Activated CD4-positive, alpha-beta T cell treated with anti-CD3 and anti-CD28 coated beads, Interleukin-2, amount 10 ng/mL, durations not matched to agents 7 days and 5 days (primary cell): ENCODE measurements at regions not wholly inside any gene's neighbourhood (a gene's known extent, or its start where the extent isn't known, plus 50 kb on each side); places are given as distances from the start of the nearest gene placed in this dataset.

Experiments
- CTCF ChIA-PET: fragments of 350-600 bp; sonication (Branson Sonifier 250); formaldehyde crosslinking; loops from one replicate; lab custom pipeline; 2021; ENCODE audit warnings: antibody characterized with exemption; lab: Charles Lee
- POLR2A ChIA-PET: fragments of 350-600 bp; sonication (Branson Sonifier 250); formaldehyde crosslinking; loops from one replicate; lab custom pipeline; 2021; ENCODE audit warnings: antibody characterized with exemption; lab: Charles Lee
- DNase-seq: peaks from one replicate; pipeline ENCODE4 v3.0.0-alpha.2; 2020
- H3K27ac Mint-ChIP-seq: one replicate; pipeline ENCODE4 v1.8.0; 2021; ENCODE audit warnings: mild to moderate bottlenecking, moderate library complexity, mixed read lengths
- H3K27me3 Mint-ChIP-seq: one replicate; pipeline ENCODE4 v1.8.0; 2021; ENCODE audit warnings: mixed read lengths
- H3K36me3 Mint-ChIP-seq: one replicate; pipeline ENCODE4 v1.8.0; 2021; ENCODE audit warnings: low read depth, mixed read lengths
- H3K4me1 Mint-ChIP-seq: one replicate; pipeline ENCODE4 v1.8.0; 2021; ENCODE audit warnings: mixed read lengths
- H3K4me3 Mint-ChIP-seq: one replicate; pipeline ENCODE4 v1.8.0; 2021; ENCODE audit warnings: mild to moderate bottlenecking, moderate library complexity, mixed read lengths
- H3K9me3 Mint-ChIP-seq: one replicate; pipeline ENCODE4 v1.8.0; 2021; ENCODE audit warnings: mixed read lengths

- peaks cover 2% of the 10 kb centered on the region for H3K27me3 Mint-ChIP-seq
- CTCF ChIA-PET, result no interaction called here
- DNase-seq, result no peak
- no peaks in the 10 kb centered on the region for H3K9me3 Mint-ChIP-seq
- H3K4me3 Mint-ChIP-seq, result no peak overlapping the region
- H3K27ac Mint-ChIP-seq, result no peak overlapping the region
- no peaks in the 10 kb centered on the region for H3K36me3 Mint-ChIP-seq
- no peaks in the 10 kb centered on the region for H3K4me1 Mint-ChIP-seq
- POLR2A ChIA-PET, result no interaction called here
Observed at GRCh38 chr13:97616385-97616784, 182.4 kb downstream of the RAP2A start.

GRCh38 chr13:97621025-97621424 is 187.1 kb downstream of the RAP2A start:
- Mint-ChIP-seq H3K9me3 (no peaks in the 10 kb centered on the region), H3K27me3 (peaks cover 2% of the 10 kb centered on the region), H3K4me3 (no peak overlapping the region), H3K27ac (no peak overlapping the region), H3K4me1 (no peaks in the 10 kb centered on the region), H3K36me3 (no peaks in the 10 kb centered on the region)
- ChIA-PET POLR2A (no interaction called here), CTCF (no interaction called here)
- no peak for DNase-seq

- H3K27me3 Mint-ChIP-seq, result peaks cover 2% of the 10 kb centered on the region
- CTCF ChIA-PET, result no interaction called here
- H3K36me3 Mint-ChIP-seq, result no peaks in the 10 kb centered on the region
- H3K27ac Mint-ChIP-seq, result no peak overlapping the region
- POLR2A ChIA-PET, result no interaction called here
- no peak overlapping the region for H3K4me3 Mint-ChIP-seq
- DNase-seq, result no peak
- H3K9me3 Mint-ChIP-seq, result no peaks in the 10 kb centered on the region
- no peaks in the 10 kb centered on the region for H3K4me1 Mint-ChIP-seq
Observed at GRCh38 chr13:97621631-97622030, 187.7 kb downstream of the RAP2A start.

DNA sequence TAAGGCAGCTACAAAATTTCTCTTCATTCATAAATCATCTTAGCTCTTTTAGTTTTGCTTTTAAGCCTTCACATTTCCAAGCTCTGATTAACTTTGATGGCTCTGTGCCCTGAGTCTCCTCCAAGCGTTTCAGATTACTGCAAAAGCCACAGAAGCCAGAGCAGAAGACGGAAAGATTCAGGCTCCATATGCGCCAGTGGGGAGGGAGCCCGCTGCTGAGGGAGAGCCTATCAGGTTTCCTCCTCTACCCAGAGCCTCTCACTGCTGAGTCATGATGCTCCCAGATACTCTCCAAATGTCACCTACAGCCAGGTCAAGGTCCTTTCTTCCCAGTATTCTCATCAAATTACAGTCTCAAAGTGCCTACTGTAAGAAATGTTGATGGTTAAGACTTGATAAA is 193.6 kb downstream of the RAP2A start:
- Mint-ChIP-seq H3K36me3 (no peaks in the 10 kb centered on the region), H3K4me3 (no peak overlapping the region), H3K27ac (no peak overlapping the region), H3K27me3 (peaks cover 7% of the 10 kb centered on the region), H3K9me3 (no peaks in the 10 kb centered on the region), H3K4me1 (no peaks in the 10 kb centered on the region)
- ChIA-PET CTCF (no interaction called here), POLR2A (no interaction called here)
- no peak for DNase-seq

DNA sequence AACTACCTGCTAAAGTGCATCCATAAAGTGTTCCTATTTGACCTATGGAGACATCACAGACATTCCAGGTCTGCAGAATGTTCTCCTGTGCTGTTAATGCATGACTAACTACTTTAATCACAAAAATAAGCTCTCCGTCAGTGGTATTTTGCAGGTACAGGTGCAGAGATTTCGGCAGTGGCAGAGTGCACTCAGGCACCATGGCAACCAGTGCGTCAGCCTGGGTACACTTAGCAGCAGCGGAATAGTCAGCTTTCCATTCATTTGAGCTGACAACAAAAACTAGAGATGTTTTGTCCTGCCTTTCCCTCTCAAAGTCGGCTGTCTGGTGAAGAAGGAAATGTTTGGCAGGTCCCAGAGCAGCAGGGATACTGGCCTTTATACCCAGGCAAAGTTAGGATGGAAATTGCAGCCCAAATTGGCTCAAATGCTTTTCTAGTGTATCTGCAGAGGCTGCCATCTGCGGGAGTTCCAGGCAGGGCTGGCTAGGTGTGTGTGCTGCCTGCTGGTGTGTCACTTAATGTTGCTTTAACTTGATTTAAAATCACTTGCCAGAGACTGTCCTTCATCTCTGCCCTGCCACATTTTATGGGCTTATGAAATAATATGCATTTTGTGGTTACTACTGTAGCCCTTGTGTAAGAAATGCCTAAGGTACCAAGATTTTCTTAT is 195.8 kb downstream of the RAP2A start:
- DNase-seq, result no peak
- H3K9me3 Mint-ChIP-seq, result no peaks in the 10 kb centered on the region
- H3K27me3 Mint-ChIP-seq, result peaks cover 7% of the 10 kb centered on the region
- H3K4me1 Mint-ChIP-seq, result no peaks in the 10 kb centered on the region
- no peak overlapping the region for H3K27ac Mint-ChIP-seq
- POLR2A ChIA-PET, result no interaction called here
- no peak overlapping the region for H3K4me3 Mint-ChIP-seq
- CTCF ChIA-PET, result no interaction called here
- no peaks in the 10 kb centered on the region for H3K36me3 Mint-ChIP-seq

GRCh38 chr13:97630725-97631124 is 196.8 kb downstream of the RAP2A start:
- no peaks in the 10 kb centered on the region for H3K36me3 Mint-ChIP-seq
- peaks cover 7% of the 10 kb centered on the region for H3K27me3 Mint-ChIP-seq
- CTCF ChIA-PET, result interaction anchor here (0.9 kb wide), 1 partner anchor 11 kb away, joined by 3 read pairs; no protein-coding TSS in a partner anchor
- no peak overlapping the region for H3K4me3 Mint-ChIP-seq
- no peak for DNase-seq
- H3K4me1 Mint-ChIP-seq, result no peaks in the 10 kb centered on the region
- POLR2A ChIA-PET, result no interaction called here
- no peak overlapping the region for H3K27ac Mint-ChIP-seq
- H3K9me3 Mint-ChIP-seq, result no peaks in the 10 kb centered on the region

GRCh38 chr13:97631158-97631557 is 197.2 kb downstream of the RAP2A start:
- ChIA-PET CTCF (interaction anchor here (0.9 kb wide), 1 partner anchor 11 kb away, joined by 3 read pairs; no protein-coding TSS in a partner anchor), POLR2A (no interaction called here)
- no peaks in the 10 kb centered on the region for H3K4me1 Mint-ChIP-seq
- no peak overlapping the region for H3K27ac Mint-ChIP-seq
- H3K36me3 Mint-ChIP-seq, result no peaks in the 10 kb centered on the region
- no peaks in the 10 kb centered on the region for H3K9me3 Mint-ChIP-seq
- peaks cover 7% of the 10 kb centered on the region for H3K27me3 Mint-ChIP-seq
- no peak overlapping the region for H3K4me3 Mint-ChIP-seq
- DNase-seq, result no peak

DNA sequence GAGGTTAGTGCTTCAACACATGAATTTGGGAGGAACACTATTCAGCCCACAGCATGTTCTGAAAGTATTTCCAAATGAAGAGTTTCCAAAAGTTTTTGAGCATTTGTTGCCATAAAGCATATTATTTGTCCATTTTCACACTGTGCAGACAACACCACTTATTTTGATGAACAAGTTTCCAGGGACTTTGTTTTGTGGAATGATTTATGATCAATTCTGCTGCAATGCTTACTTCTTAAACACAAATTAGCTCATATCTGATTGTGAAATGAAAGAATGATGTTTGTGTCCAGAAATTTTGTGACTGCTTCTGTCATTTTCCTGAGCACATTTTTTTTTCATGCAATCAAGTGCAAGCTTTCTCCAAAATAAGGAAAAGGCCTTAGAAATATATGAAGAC is 205.3 kb downstream of the RAP2A start:
- Mint-ChIP-seq H3K9me3 (no peaks in the 10 kb centered on the region), H3K27me3 (no peaks in the 10 kb centered on the region), H3K4me1 (no peaks in the 10 kb centered on the region), H3K27ac (no peak overlapping the region), H3K4me3 (no peak overlapping the region), H3K36me3 (no peaks in the 10 kb centered on the region)
- ChIA-PET POLR2A (interaction anchor here (0.6 kb wide), 1 partner anchor 479 kb away, joined by 3 read pairs; no protein-coding TSS in a partner anchor), CTCF (no interaction called here)
- DNase-seq, result no peak

GRCh38 chr13:97640268-97640667 is 206.3 kb downstream of the RAP2A start:
- DNase-seq, result no peak
- Mint-ChIP-seq H3K27ac (no peak overlapping the region), H3K27me3 (no peaks in the 10 kb centered on the region), H3K4me3 (no peak overlapping the region), H3K4me1 (no peaks in the 10 kb centered on the region), H3K36me3 (no peaks in the 10 kb centered on the region), H3K9me3 (no peaks in the 10 kb centered on the region)
- POLR2A ChIA-PET, result no interaction called here
- CTCF ChIA-PET, result interaction anchor here (0.6 kb wide), 2 partner anchors 105 to 609 kb away, joined by 3 to 4 read pairs; no protein-coding TSS in a partner anchor

- no peak overlapping the region for H3K4me3 Mint-ChIP-seq
- CTCF ChIA-PET, result no interaction called here
- H3K4me1 Mint-ChIP-seq, result no peaks in the 10 kb centered on the region
- H3K36me3 Mint-ChIP-seq, result no peaks in the 10 kb centered on the region
- H3K27me3 Mint-ChIP-seq, result no peaks in the 10 kb centered on the region
- no peak for DNase-seq
- no peak overlapping the region for H3K27ac Mint-ChIP-seq
- POLR2A ChIA-PET, result no interaction called here
- no peaks in the 10 kb centered on the region for H3K9me3 Mint-ChIP-seq
Observed at GRCh38 chr13:97648171-97648880, 214.4 kb downstream of the RAP2A start.

DNA sequence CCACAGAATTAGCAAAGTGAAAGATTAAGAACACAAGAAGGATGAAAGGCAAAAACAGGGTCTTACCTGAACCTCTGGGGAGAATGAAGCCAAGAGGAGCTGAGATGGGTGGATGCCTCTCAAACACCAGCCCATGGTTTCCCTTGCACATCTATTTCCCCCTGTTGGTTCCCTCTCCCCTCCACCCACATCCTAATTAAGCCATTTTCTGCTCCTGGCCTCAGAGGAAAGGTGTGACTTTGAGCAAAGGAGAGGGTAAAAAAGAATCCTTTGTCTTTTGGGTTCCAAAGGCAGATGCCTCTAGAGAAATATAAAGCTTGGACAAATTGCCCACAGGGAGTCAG is 214.9 kb downstream of the RAP2A start:
- Mint-ChIP-seq H3K27me3 (no peaks in the 10 kb centered on the region), H3K9me3 (no peaks in the 10 kb centered on the region), H3K36me3 (no peaks in the 10 kb centered on the region), H3K4me1 (no peaks in the 10 kb centered on the region), H3K27ac (no peak overlapping the region), H3K4me3 (no peak overlapping the region)
- ChIA-PET CTCF (no interaction called here), POLR2A (no interaction called here)
- DNase-seq, result no peak

GRCh38 chr13:97653443-97654140 is 219.6 kb downstream of the RAP2A start:
- H3K4me3 Mint-ChIP-seq, result no peak overlapping the region
- H3K9me3 Mint-ChIP-seq, result no peaks in the 10 kb centered on the region

DNA sequence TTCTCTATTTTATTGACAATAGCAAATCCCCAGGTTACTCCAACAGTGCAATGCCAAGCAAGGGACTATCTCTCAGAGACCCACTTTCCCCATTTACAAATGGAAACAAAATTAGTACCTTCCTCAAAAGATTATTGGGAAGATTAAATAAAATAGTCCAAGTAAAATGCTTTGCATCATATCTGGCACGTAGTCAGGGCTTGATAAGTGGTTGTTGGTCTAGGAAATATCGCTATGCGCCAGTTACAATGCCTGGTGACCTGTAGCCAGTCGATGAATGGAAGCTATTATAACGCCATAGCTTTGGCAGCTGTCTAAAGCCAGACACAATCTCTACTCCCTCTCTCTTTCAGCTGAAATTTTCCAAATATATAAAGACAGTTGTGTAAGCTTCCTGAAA is 220.3 kb downstream of the RAP2A start:
- Mint-ChIP-seq H3K36me3 (no peaks in the 10 kb centered on the region), H3K9me3 (no peaks in the 10 kb centered on the region), H3K27me3 (no peaks in the 10 kb centered on the region), H3K27ac (no peak overlapping the region), H3K4me1 (no peaks in the 10 kb centered on the region), H3K4me3 (no peak overlapping the region)
- DNase-seq, result no peak
- POLR2A ChIA-PET, result no interaction called here
- CTCF ChIA-PET, result no interaction called here

More at GRCh38 chr13:97653443-97654140, 219.6 kb downstream of the RAP2A start:
- ChIA-PET CTCF (no interaction called here), POLR2A (no interaction called here)
- no peaks in the 10 kb centered on the region for H3K27me3 Mint-ChIP-seq
- no peak overlapping the region for H3K27ac Mint-ChIP-seq
- DNase-seq, result no peak
- no peaks in the 10 kb centered on the region for H3K36me3 Mint-ChIP-seq
- H3K4me1 Mint-ChIP-seq, result no peaks in the 10 kb centered on the region
